NCI-H146 (cell line): ENCODE measurements at regions not wholly inside any gene's neighbourhood (a gene's known extent, or its start where the extent isn't known, plus 50 kb on each side); places are given as distances from the start of the nearest gene placed in this dataset.

Experiments used
- DNase-seq: peaks from one replicate; lab custom pipeline; 2025; lab: John Stamatoyannopoulos, UW

DNA sequence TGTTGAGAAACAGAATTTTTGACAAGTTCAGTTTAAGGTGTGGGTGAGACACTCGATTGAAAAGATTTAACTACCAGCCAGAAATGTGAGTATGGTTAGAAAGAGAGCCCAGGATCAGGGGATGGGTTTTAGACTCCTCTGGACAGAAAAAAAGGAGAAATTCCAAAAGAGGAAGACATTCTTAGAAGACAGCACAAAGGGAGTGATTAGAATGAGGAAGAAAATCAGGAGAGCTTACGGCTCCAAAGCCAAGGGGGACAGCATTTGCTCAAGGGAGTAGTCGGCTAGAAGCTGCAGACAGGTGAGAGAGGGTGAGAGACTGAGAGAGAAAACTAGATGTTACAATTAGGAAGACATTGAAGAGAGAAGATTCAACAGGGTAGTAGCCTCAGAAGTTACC is 166.1 kb downstream of the ADAMTS15 start:
- no peak for DNase-seq

DNA sequence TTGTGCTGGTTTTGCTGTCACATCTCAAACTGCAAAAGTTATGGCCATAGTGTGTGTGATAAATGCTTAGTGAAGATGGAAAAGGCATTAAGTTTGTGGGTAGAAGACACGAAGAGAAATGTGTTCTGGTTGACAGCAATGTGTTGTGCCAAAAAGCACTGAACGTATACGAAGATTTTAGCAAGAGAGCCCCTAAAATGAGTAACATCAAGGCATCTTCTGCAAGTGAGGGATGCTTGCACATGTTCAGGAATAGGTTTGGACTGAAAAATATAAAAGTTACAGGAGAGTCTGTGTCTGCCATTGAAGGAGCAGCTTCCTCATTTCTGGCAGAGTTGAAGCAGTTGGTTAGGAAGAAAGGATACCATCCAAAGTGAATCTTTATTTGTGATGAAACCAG is 167.1 kb downstream of the ADAMTS15 start:
- DNase-seq: no peak

DNA sequence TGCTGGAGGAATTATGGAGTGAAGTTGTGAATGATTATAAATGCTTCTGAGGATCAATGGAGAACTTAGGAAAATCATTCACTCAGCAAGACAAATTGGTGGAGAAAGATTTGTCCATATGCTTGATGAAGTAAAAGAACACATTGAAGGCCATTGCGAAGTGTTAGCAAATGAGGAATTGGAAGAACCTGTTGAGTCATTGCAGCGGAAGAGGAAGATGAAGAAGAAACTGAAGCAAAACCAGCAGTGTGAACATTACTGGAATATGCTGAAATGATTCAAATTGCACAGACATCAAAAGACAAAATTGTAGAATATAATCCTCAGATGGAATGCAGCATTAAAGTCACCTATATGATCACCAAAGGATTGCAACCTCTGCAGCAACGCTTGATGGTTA is 168.1 kb downstream of the ADAMTS15 start:
- no peak for DNase-seq

DNA sequence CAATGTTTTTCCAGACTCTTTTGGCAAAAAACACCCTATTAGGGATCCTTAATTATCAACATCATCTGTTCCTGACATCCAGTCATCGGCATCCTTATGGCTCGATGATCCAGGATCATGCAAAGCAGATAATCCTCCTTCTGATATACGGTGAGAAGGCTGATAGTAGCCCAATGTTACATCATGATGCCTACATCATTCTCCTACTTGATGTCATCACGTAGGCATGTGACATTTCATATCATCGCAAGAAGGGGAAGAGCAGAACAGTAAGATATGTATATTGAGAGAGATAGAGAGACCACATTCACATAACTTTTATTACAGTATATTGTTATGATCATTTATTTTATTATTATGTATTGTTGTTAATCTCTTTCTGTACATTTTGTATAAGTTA is 168.6 kb downstream of the ADAMTS15 start:
- DNase-seq: no peak

DNA sequence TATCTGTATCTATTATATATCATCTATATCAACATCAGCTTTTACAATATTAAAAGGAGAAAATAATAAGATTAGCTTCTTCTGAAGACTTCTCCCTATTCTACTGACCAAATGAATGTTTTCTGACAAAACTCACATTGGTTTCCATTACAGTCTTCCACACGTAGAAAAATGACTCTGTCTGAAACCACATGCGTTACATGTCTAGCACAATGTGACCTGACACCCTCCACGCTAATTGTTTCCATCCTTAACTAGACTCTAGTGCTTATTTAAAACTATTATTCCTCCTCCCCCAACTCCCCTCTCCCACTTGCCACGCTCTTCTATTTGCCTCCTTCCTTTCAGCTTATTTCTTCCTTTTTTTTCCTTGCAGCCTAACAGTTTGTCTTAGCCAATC is 172.1 kb downstream of the ADAMTS15 start:
- DNase-seq: no peak

DNA sequence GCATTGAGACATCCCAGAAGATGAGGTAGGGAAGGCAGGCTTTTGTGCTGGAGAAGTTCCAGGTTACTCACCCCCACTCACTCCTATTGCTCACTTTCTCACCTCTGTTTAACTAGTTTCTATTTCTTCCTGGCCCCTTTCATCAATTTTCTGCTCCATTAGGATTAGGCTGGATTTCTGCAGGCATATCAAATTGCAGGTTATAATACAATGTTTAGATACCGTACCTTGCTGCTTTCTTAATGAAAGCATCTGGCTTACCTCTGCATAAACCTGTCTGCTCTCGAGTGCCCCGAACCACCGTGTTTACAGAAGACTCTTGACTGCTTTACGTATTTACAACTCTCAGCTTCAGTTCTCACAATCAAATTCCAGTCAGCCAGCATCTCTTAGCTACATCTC is 173.7 kb downstream of the ADAMTS15 start:
- no peak for DNase-seq

DNA sequence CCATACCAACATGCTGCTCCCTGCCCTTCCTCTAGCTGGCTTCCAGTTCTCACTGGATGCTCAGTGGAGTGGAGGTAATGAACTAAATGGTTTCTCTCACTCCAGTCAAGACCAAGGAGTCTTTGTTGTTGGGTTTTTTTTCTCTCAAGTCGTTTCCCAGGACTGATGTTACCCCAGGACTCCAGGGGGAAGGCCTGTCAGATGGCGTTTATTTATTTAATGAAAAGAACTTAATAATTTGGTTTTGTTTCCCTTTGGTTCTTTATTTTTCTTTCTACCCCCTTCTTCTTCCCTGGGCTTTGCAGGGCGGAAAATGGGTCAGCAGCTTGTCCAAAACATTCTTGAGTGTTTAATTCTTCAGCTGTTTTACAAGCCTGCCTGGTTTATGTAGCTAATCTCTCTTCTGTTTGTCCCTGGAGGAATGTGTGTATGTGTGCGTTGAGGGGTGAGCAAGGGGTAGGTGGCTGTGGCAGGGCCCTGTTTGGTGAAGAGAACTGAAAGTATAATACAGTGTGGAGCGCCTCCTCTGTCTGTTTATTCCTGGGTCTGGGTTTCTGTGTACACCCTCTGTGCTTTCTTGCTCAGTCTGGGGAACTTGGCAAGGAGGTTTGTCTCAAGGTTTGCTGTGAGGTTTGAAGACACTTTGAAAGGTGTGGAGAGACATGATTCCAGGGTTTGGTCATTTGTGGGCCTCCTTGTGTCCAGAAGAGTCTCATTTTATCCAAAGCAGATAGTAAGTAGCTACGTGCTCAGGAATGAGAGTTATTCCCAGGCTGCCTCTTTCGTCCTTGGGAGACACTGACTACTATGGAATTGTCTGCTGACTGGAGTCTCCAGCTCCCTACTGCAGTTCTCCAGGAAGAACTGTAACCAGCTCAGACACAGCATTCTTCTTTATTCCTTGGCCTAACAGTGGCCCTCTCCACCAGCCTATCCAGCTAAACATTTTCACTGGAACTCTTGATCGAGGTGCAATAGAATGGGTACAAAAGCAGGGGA is 175.5 kb downstream of the ADAMTS15 start:
- no peak for DNase-seq

DNA sequence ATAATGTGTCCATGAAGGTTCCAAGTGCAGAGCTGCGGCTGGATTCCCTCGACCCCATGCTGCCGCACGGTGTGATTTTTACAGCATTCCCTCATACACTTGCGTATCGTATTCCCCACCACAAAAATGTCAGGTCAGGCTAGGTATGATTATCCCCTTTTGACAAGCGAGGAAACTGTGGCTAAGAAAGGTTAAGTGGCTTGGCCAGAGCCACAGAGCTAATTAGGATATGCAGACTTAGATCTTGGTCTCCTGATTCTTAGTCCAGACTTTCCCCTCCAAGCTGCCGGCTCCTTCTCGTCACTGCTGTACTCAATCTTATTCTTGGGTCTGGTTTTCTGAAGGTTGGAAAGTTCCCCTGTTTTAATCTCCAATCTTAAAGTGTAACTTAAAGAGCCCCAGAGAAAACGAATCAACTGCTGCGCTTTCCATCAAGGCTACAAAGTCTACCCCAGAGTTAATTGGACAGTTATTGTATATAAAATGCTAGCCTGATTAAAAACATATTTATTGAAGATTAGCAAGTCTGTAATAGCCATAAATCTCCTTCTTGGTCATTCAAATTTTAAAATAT is 176.6 kb downstream of the ADAMTS15 start:
- DNase-seq: no peak

DNA sequence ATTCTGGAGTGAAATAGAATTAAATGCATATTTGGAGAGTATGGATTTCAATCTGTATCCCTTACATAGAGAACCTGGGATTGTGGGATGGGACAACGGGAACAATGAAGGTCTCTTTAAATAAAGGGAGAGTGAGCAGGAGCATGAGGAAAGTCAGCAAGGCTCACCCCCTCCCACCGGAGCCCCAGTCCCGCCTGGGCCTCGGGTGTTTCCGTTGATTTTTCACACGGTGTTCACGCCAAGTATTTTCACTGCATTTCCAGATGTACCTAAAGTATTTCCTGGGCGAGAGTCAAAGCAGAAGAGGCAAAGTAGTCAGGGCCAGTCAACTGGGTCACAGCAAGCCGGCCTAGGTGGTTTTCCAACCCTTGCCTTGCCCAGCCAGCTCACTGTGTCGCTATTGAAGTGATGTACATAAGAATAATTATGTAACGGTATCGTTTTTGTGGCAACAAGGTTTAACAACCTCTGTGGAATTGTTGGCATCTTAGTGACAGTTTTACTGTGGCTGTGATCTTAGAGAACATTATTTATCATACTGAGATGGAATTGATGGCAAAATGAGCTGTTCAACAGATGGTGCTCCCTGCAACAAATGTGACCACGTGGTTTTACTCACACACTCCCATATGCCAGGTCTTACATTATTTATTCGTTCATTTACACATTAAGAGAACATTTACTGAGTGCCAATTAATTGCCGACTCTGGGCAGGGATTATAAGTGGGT is 177.3 kb downstream of the ADAMTS15 start:
- no peak for DNase-seq

DNA sequence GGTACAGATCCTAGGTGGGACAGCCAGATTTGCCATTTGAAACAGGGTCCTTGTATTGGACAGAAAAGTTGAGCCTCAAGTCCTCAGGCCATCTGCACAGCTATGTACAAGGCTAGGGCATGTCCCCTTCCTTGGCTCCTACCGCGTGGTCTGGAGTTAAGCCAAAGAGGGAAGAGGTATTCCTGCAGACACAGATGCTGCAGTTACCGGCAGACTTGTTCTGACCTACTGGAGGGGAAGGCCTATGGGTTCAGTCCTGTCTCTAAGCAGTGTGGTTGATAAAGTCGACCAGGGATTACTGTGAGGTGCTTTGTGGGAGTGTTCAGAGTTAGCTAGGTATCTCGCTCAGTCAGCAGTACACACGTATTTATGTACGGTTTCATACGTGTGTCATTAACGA is 180.6 kb downstream of the ADAMTS15 start:
- no peak for DNase-seq

DNA sequence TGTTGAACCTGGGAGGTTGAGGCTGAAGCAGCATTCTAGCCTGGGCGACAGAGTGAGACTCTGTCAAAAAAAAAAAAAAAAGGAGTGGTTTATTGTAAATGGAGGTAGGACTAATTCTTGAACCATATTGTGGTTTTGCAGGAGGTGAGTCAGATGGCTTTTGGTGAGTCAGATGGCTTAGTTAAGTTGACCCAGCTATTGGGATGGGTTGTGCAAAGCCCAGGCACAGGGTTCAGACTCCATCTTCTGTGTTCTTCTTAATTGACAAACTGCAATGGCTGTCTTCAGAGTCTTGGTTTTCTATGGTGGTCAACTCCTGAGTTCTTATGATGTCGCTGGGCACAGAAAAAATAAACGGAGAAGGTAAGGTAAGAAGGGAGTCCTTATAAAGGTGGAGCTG is 182.7 kb downstream of the ADAMTS15 start:
- no peak for DNase-seq

DNA sequence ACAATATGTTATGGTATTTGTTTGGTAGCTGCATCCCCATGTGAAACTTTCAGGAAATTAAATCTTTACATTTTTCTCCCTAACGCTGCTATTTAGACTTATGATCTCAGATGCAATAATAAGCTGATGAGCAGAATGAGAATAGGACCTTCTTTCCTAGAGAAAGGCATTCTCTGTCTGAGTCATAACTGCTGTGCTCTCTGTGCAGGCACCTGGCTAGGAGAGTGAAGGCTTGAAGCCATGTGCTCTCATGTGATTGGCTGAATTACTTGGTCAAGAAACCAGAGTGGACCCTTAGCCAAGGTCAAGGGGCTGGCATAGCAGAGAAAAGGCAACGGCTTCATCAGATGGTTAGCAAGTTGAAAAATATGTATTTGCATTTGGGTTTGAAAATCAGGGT is 185.0 kb downstream of the ADAMTS15 start:
- DNase-seq: no peak

DNA sequence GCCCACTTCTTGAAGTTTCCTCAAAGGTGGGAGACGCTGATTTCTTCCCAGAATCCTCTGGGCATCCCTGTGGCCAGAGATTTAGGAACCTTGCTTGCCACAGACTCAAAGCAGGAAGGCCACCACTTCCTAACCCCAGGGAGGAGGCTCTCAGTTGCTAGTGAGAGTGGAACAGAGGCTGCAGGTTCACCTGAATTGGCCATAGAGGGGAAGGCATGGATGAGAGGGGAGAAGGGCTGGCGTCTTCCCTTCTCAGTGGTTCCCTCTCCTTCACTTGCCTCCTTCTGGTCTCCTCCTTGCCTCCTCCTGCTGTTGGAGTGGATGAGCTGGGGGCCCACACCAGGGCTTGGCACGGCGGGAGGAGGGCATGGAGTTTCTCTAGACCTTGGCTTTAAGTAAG is 185.7 kb downstream of the ADAMTS15 start:
- no peak for DNase-seq

DNA sequence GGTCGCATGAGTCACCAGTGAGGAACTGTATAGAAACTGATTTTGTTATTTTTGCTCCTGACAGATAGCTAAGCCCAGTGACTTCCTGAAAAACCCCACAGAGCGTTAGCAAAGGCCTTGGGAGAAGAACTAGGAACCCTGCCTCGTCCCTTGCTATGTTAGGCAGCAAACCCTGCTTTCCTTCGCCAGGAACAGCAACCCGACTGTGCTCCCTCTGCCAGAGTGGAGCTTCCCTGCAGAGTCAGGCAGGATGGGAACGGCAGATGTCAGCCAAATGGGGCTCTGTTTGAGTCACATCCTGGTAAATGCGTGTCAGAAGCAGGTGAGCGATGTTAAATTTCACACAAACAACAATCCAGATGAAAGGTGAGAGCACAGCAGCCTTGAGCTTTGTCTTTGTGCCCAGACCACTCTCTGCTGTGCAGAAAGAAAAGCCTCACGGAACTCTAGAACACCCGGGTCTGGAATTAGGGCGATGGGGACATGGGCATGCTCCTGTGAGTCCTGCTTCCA is 186.6 kb downstream of the ADAMTS15 start:
- DNase-seq: no peak

DNA sequence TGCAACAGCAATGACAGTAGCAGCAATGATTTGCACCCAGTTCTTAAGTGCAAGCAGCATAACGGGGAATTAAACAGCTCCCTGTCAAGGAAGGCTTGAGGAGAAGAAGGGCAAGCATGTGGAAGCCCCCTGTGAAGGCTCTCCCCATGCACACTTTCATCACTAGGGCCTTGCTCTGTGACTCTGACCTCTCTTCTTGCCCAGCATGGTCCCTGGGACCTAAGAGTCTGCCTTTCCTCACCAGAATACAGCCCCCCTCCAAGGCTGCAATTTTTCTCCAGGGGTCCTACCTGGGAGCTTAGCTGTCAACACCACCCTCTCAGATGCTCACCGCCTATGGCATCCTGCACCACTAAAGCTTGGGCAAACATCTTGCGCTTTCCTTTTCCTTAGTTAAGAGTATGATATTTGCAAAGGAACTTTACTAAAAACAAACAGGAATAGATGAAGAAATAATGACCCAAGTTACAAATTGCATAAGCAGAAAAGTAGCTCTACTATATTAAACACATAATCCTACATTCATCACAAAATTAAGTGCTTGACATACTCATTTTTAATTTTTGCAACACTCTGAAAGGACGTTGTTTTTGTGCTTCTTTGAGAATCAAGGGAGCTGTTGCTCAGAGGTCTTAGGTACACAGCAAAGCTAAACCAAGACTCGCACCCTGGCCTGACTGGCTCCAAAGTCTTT is 187.6 kb downstream of the ADAMTS15 start:
- DNase-seq: no peak

DNA sequence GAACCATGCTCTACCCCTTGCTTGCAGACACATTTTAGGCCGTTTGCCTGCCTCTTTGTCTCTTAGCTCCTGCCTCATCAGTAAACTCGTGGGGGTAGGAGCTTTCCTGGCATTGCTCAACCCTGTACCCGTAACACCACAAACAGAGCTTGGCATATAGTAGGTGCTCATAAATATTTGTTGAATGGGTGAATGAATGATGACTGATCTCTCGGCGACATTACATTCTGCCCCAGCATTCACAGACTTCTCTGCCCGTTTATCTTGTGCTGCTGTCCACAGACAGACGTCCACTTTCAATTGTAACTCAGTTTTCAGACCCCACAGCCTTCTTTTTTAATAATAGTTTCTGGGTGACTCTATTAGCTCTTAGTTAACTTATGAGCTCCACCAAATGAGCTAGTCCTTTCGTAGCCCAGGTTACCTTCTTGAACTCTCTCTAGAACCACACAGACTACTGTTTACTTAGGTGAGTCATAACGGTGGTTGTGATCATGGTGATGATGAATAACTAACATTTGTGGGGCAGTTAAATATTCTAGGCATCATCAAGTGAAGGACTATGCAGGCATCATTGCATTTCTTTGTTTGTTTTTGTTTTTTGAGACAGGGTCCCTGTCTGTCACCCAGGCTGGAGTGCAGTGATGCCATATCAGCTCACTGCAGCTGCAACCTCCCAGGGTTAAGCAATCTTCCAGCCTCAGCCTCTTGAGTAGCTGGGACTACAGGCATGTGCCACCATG is 188.4 kb downstream of the ADAMTS15 start:
- no peak for DNase-seq

DNA sequence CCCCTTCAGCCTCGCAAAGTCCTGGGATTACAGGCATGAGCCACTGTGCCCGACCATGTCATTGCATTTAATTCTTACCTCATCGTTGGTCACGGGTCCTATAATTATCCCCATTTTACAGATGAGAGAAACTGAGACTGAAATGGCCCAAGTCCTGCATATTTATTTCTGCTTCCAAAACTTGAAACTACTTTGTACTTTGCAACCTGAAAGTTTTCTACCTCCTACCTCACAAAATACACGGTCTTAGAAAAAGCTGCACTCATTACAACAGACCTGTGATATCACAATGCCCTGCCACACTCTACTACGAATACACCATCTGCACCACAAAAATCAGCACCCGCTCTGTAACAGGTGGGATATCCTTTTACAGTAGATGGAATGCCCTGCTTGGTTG is 189.1 kb downstream of the ADAMTS15 start:
- DNase-seq: no peak

DNA sequence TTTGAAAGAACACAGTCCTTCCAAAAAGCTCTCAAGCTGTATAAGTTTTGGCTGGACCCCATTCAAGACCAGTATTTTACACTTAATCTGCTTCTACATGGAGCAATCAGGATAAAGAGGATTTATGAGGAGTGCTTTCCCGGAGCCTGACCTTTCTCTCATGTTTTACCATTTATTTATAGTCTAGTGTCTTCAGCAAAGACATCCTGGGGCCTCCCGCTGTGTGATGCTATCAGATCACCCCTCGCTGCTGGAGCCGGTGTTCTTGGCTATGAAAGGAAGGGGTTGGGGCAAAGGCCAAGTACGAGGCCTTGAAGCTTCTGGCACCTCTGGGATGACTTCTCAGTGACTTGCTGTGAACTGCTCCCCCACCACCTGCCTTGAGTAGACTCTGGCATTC is 189.6 kb downstream of the ADAMTS15 start:
- DNase-seq: no peak

DNA sequence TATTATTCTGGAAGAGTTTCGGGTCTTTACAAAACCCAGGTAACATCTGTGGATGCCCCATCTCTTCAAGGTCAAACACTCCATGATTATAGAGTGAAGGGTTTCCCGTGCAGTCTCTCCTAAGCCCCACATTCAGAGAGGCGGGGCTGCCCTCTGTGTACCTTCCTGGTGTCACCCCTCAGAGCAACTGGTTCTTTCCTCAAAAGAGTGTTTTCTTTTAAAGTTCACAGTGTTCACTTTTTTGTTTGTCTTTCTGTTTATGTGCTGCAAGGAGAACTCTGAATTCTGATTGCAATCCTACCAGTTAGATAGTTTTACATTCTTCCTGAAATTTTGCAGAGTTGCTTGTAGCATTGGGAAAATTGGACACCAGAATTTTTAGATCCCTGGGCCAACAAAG is 190.2 kb downstream of the ADAMTS15 start:
- no peak for DNase-seq

DNA sequence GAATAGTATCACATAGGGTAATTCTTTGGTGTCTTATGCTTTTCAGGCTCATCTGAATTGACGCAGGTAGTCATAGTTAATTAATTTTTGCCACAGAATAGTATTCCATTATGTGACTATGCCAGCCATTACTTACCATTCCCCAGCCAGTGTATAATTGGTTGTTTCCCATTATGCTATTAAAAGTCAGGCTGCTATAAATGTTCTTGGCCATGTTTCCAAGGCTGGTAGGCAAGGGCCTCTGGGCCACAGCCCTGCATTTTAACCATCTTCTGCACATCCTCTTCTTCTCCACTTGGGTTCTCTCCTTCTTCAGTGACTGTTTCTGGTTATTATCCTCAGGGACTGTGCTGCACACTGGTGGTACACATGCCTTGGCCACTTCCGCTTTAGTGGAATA is 190.9 kb downstream of the ADAMTS15 start:
- DNase-seq: no peak

DNA sequence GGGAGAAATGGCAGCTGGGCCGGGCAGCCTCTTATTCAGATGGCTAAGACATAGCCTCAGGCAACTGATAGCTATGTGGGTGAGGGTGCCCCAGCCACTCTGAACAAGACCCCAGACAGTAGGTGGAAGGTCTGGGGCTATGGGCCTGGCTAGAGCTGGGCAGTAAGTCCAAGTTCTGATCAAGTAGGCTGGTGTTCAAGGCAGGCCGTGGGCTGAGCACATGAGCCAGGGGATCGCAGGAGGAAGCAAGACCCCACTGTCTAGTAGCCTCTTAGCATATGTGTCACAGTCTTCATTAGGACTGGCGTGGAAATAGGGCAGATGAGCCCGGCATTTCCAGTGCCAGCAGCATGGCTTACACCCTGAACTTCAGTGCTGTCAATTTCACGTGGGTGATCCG is 192.1 kb downstream of the ADAMTS15 start:
- DNase-seq: no peak
